ENCODE measurements at regions not wholly inside any gene's neighbourhood (a gene's known extent, or its start where the extent isn't known, plus 50 kb on each side); places are given as distances from the start of the nearest gene placed in this dataset.

- ATAC-seq (no peak), FAIRE-seq (no peak), DNase-seq (ENCODE audit: low read depth in 1 of 2, low spot score in 1 of 2) (no peak)
- Histone ChIP-seq H3K4me3 (no peak overlapping the region), H3K4me2 (no peak overlapping the region), H3K27ac (no peak overlapping the region), H3K9me3 (peaks cover 2% of the 10 kb centered on the region; the same call in 1 of the 3 replicates), H3K4me1 (no peaks in the 10 kb centered on the region)
- no peak for TF ChIP-seq NR3C1 (IDR thresholded peaks at IDR 0.05)
- TF ChIP-seq RNF2 (IDR thresholded peaks at IDR 0.05; ENCODE audit: borderline replicate concordance, low read depth): no peak
- CTCF ChIA-PET: no interaction called here
- POLR2A ChIA-PET: no interaction called here
- WGBS (ENCODE audit: missing lambda C conversion rate): 48% methylated on average over 1 of the region's 1 CpG
Observed at GRCh38 chr4:32830160-32830559, 2110.0 kb downstream of the PCDH7 start.

GRCh38 chr4:32831104-32831503, 2110.9 kb downstream of the PCDH7 start:
- ChIA-PET POLR2A (no interaction called here), CTCF (no interaction called here)
- Histone ChIP-seq H3K27ac (no peak overlapping the region), H3K9me3 (no peaks in the 10 kb centered on the region; the same call in 2 of the 3 replicates), H3K4me1 (no peaks in the 10 kb centered on the region), H3K4me2 (no peak overlapping the region), H3K4me3 (no peak overlapping the region)
- DNase-seq (ENCODE audit: low read depth in 1 of 2, low spot score in 1 of 2) (no peak), FAIRE-seq (no peak), ATAC-seq (no peak)
- TF ChIP-seq FOSL2 (IDR thresholded peaks at IDR 0.05): no peak
- no peak for TF ChIP-seq FOSL2 (CRISPR knock-in tag; IDR thresholded peaks at IDR 0.05)
- TF ChIP-seq EHF (CRISPR knock-in tag; IDR thresholded peaks at IDR 0.05): no peak
- TF ChIP-seq E2F6 (IDR thresholded peaks at IDR 0.05; ENCODE audit: borderline replicate concordance, low read depth): no peak

- H3K4me1 ChIP-seq: no peaks in the 10 kb centered on the region
- no peak for FAIRE-seq
- no peak for TF ChIP-seq PBX3 (IDR thresholded peaks at IDR 0.05)
- no peak for TF ChIP-seq KDM1A (IDR thresholded peaks at IDR 0.05; ENCODE audit: low read depth)
- no peak for TF ChIP-seq RAD21 (conservative IDR thresholded peaks at IDR 0.05 in 1 of 2, IDR thresholded peaks at IDR 0.05 in 1 of 2)
- TF ChIP-seq ESRRA (IDR thresholded peaks at IDR 0.05; ENCODE audit: borderline replicate concordance, low read length): no peak
- TF ChIP-seq HOXB5 (CRISPR knock-in tag; IDR thresholded peaks at IDR 0.05): no peak
- no peak for TF ChIP-seq RCOR1 (IDR thresholded peaks at IDR 0.05; ENCODE audit: low read depth, low read length)
- no peak for TF ChIP-seq CHD4 (IDR thresholded peaks at IDR 0.05; ENCODE audit: borderline replicate concordance)
- no peak for TF ChIP-seq JUNB (IDR thresholded peaks at IDR 0.05)
- no peak for TF ChIP-seq CBX2 (IDR thresholded peaks at IDR 0.05; ENCODE audit: borderline replicate concordance, low read depth)
- no peak for TF ChIP-seq HOXA7 (CRISPR knock-in tag; IDR thresholded peaks at IDR 0.05)
- TF ChIP-seq ZNF302 (CRISPR knock-in tag; IDR thresholded peaks at IDR 0.05): no peak
- TF ChIP-seq HOXB13 (CRISPR knock-in tag; IDR thresholded peaks at IDR 0.05; ENCODE audit: low read depth): no peak
- no peak for TF ChIP-seq NR3C1 (IDR thresholded peaks at IDR 0.05)
- no peak overlapping the region for H3K4me2 ChIP-seq
- H3K9me3 ChIP-seq: no peaks in the 10 kb centered on the region
- H3K27ac ChIP-seq: no peak overlapping the region
- no peak overlapping the region for H3K4me3 ChIP-seq
- ChIA-PET POLR2A (no interaction called here), CTCF (no interaction called here)
- ATAC-seq: no peak
- no peak for DNase-seq (ENCODE audit: low read depth in 1 of 2, low spot score in 1 of 2)
- WGBS (ENCODE audit: missing lambda C conversion rate): 20% methylated on average over 4 of the region's 4 CpGs
Observed at GRCh38 chr4:32840461-32841189, 2120.5 kb downstream of the PCDH7 start.

GRCh38 chr4:32841217-32841616, 2121.0 kb downstream of the PCDH7 start:
- Histone ChIP-seq H3K4me3 (no peak overlapping the region), H3K4me1 (no peaks in the 10 kb centered on the region), H3K9me3 (no peaks in the 10 kb centered on the region), H3K27ac (no peak overlapping the region), H3K4me2 (no peak overlapping the region)
- DNase-seq (ENCODE audit: low read depth in 1 of 2, low spot score in 1 of 2) (no peak), FAIRE-seq (no peak), ATAC-seq (no peak)
- CTCF ChIA-PET: no interaction called here
- 9% methylated on average over 1 of the region's 1 CpG for WGBS (ENCODE audit: missing lambda C conversion rate)
- POLR2A ChIA-PET: no interaction called here
- no peak for TF ChIP-seq MAX (IDR thresholded peaks at IDR 0.05)
- no peak for TF ChIP-seq POLR2AphosphoS2 (conservative IDR thresholded peaks at IDR 0.05; ENCODE audit: low read length)
- no peak for TF ChIP-seq MAFK (IDR thresholded peaks at IDR 0.05; ENCODE audit: partially characterized antibody)
- TF ChIP-seq EP300 (IDR thresholded peaks at IDR 0.05): no peak
- TF ChIP-seq HMGXB4 (CRISPR knock-in tag; IDR thresholded peaks at IDR 0.05; ENCODE audit: borderline replicate concordance): no peak
- TF ChIP-seq CBX2 (IDR thresholded peaks at IDR 0.05; ENCODE audit: borderline replicate concordance, low read depth): no peak
- no peak for TF ChIP-seq ELK1 (IDR thresholded peaks at IDR 0.05; ENCODE audit: low read depth, low read length)
- TF ChIP-seq MYC (IDR thresholded peaks at IDR 0.05; ENCODE audit: borderline replicate concordance, low read length): no peak
- no peak for TF ChIP-seq PHF8 (IDR thresholded peaks at IDR 0.05; ENCODE audit: borderline replicate concordance, low read depth)
- TF ChIP-seq NR3C1 (IDR thresholded peaks at IDR 0.05): no peak
- no peak for TF ChIP-seq RCOR1 (IDR thresholded peaks at IDR 0.05; ENCODE audit: low read depth, low read length)
- TF ChIP-seq HOXB13 (CRISPR knock-in tag; IDR thresholded peaks at IDR 0.05; ENCODE audit: low read depth): no peak
- TF ChIP-seq FOSB (CRISPR knock-in tag; IDR thresholded peaks at IDR 0.05): no peak
- TF ChIP-seq BHLHE40 (IDR thresholded peaks at IDR 0.05; ENCODE audit: low read depth, low read length): no peak
